ENCODE measurements at regions not wholly inside any gene's neighbourhood (a gene's known extent, or its start where the extent isn't known, plus 50 kb on each side); places are given as distances from the start of the nearest gene placed in this dataset.
A peak's percentile ranks its signal among the peaks of the same experiment; 100 is the strongest.

DNA sequence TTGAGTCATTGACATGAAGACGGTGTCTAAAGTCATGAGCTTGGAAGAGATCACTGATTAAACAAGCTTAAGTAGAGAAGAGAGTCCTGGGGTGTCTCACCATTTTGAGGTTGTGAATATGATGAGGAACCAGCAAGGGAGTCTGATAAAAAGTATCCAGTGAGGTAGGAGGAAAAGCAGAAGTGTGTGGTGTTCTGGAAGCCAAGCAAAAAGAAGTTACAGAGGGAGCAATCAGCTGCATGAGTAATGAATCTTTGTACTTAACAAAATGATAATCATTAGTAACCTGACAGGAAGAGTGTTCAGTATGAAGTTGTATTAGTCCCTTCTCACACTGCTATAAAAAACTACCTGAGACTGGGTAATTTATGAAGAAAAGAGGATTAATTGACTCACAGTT lies 131.3 kb downstream of the C11orf87 start:
- Histone ChIP-seq H3K79me2 (replicated peaks; ENCODE audit: insufficient read depth) (no peaks in the 10 kb centered on the region), H3K4me2 (no peak overlapping the region), H3K9me2 (ENCODE audit: insufficient read depth) (no peaks in the 10 kb centered on the region), H4K20me1 (replicated peaks; ENCODE audit: insufficient read depth) (no peaks in the 10 kb centered on the region), H3K27me3 (ENCODE audit: insufficient read depth) (no peaks in the 10 kb centered on the region), H2AFZ (peak overlapping the region; percentile 76; the same call in 1 of the 2 replicates), H3K36me3 (ENCODE audit: insufficient read depth) (no peaks in the 10 kb centered on the region), H3K27ac (ENCODE audit: low read depth) (no peak overlapping the region), H3F3A (replicated peaks; ENCODE audit: low read depth) (no peaks in the 10 kb centered on the region), H3K4me1 (ENCODE audit: insufficient read depth) (no peaks in the 10 kb centered on the region), H3K4me3 (no peak overlapping the region)
- no peak overlapping the region for H3K4me3 Mint-ChIP-seq
- ATAC-seq (no peak), DNase-seq (ENCODE audit: low spot score) (no peak)
- H3K27me3 Mint-ChIP-seq (ENCODE audit: insufficient read depth, low read depth, poor library complexity) = no peaks in the 10 kb centered on the region
- TF ChIP-seq STAT1 (IDR thresholded peaks at IDR 0.05; ENCODE audit: unreplicated experiment) (no peak), EZH2phosphoT487 (IDR thresholded peaks at IDR 0.05; ENCODE audit: unreplicated experiment) (no peak), ZNF331 (CRISPR knock-in tag; IDR thresholded peaks at IDR 0.05; ENCODE audit: low read depth) (no peak), ZNF114 (CRISPR knock-in tag; IDR thresholded peaks at IDR 0.05) (no peak), NANOG (IDR thresholded peaks at IDR 0.05; ENCODE audit: borderline replicate concordance) (no peak), POLR2AphosphoS5 (IDR thresholded peaks at IDR 0.05; ENCODE audit: low read depth) (no peak), EZH2 (IDR thresholded peaks at IDR 0.05; ENCODE audit: low read depth, unreplicated experiment) (no peak)
- TF ChIP-seq, protein P1, sequence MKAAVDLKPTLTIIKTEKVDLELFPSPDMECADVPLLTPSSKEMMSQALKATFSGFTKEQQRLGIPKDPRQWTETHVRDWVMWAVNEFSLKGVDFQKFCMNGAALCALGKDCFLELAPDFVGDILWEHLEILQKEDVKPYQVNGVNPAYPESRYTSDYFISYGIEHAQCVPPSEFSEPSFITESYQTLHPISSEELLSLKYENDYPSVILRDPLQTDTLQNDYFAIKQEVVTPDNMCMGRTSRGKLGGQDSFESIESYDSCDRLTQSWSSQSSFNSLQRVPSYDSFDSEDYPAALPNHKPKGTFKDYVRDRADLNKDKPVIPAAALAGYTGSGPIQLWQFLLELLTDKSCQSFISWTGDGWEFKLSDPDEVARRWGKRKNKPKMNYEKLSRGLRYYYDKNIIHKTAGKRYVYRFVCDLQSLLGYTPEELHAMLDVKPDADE (IDR thresholded peaks at IDR 0.05) = no peak
- TF ChIP-seq, protein P2, sequence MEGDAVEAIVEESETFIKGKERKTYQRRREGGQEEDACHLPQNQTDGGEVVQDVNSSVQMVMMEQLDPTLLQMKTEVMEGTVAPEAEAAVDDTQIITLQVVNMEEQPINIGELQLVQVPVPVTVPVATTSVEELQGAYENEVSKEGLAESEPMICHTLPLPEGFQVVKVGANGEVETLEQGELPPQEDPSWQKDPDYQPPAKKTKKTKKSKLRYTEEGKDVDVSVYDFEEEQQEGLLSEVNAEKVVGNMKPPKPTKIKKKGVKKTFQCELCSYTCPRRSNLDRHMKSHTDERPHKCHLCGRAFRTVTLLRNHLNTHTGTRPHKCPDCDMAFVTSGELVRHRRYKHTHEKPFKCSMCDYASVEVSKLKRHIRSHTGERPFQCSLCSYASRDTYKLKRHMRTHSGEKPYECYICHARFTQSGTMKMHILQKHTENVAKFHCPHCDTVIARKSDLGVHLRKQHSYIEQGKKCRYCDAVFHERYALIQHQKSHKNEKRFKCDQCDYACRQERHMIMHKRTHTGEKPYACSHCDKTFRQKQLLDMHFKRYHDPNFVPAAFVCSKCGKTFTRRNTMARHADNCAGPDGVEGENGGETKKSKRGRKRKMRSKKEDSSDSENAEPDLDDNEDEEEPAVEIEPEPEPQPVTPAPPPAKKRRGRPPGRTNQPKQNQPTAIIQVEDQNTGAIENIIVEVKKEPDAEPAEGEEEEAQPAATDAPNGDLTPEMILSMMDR (conservative IDR thresholded peaks at IDR 0.05; ENCODE audit: low read depth in 2 of 2) = no peak
- TF ChIP-seq, protein P3, sequence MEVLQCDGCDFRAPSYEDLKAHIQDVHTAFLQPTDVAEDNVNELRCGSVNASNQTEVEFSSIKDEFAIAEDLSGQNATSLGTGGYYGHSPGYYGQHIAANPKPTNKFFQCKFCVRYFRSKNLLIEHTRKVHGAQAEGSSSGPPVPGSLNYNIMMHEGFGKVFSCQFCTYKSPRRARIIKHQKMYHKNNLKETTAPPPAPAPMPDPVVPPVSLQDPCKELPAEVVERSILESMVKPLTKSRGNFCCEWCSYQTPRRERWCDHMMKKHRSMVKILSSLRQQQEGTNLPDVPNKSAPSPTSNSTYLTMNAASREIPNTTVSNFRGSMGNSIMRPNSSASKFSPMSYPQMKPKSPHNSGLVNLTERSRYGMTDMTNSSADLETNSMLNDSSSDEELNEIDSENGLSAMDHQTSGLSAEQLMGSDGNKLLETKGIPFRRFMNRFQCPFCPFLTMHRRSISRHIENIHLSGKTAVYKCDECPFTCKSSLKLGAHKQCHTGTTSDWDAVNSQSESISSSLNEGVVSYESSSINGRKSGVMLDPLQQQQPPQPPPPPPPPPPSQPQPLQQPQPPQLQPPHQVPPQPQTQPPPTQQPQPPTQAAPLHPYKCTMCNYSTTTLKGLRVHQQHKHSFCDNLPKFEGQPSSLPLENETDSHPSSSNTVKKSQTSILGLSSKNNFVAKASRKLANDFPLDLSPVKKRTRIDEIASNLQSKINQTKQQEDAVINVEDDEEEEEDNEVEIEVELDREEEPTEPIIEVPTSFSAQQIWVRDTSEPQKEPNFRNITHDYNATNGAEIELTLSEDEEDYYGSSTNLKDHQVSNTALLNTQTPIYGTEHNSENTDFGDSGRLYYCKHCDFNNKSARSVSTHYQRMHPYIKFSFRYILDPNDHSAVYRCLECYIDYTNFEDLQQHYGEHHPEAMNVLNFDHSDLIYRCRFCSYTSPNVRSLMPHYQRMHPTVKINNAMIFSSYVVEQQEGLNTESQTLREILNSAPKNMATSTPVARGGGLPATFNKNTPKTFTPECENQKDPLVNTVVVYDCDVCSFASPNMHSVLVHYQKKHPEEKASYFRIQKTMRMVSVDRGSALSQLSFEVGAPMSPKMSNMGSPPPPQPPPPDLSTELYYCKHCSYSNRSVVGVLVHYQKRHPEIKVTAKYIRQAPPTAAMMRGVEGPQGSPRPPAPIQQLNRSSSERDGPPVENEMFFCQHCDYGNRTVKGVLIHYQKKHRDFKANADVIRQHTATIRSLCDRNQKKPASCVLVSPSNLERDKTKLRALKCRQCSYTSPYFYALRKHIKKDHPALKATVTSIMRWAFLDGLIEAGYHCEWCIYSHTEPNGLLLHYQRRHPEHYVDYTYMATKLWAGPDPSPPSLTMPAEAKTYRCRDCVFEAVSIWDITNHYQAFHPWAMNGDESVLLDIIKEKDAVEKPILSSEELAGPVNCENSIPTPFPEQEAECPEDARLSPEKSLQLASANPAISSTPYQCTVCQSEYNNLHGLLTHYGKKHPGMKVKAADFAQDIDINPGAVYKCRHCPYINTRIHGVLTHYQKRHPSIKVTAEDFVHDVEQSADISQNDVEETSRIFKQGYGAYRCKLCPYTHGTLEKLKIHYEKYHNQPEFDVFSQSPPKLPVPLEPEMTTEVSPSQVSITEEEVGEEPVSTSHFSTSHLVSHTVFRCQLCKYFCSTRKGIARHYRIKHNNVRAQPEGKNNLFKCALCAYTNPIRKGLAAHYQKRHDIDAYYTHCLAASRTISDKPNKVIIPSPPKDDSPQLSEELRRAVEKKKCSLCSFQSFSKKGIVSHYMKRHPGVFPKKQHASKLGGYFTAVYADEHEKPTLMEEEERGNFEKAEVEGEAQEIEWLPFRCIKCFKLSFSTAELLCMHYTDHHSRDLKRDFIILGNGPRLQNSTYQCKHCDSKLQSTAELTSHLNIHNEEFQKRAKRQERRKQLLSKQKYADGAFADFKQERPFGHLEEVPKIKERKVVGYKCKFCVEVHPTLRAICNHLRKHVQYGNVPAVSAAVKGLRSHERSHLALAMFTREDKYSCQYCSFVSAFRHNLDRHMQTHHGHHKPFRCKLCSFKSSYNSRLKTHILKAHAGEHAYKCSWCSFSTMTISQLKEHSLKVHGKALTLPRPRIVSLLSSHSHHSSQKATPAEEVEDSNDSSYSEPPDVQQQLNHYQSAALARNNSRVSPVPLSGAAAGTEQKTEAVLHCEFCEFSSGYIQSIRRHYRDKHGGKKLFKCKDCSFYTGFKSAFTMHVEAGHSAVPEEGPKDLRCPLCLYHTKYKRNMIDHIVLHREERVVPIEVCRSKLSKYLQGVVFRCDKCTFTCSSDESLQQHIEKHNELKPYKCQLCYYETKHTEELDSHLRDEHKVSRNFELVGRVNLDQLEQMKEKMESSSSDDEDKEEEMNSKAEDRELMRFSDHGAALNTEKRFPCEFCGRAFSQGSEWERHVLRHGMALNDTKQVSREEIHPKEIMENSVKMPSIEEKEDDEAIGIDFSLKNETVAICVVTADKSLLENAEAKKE (CRISPR knock-in tag; IDR thresholded peaks at IDR 0.05) = no peak
- 0 out of 3 replicates have a peak, but pooled peaks cover 1% of the 10 kb centered on the region for H3K9me3 Mint-ChIP-seq
- no peaks in the 10 kb centered on the region for H3K36me3 Mint-ChIP-seq (ENCODE audit: low read depth)
- no peaks in the 10 kb centered on the region for H3K4me1 Mint-ChIP-seq
- no peak overlapping the region for H3K27ac Mint-ChIP-seq
